HK-2 (cell line): ENCODE measurements at regions not wholly inside any gene's neighbourhood (a gene's known extent, or its start where the extent isn't known, plus 50 kb on each side); places are given as distances from the start of the nearest gene placed in this dataset.

Source experiments
- DNase-seq: peaks from one replicate; pipeline ENCODE4 v3.0.0-alpha.2; 2018; ENCODE audit not compliant: unreplicated experiment

- DNase-seq, result no peak
Observed at GRCh38 chr10:10630782-10631181, 386.9 kb upstream of the CELF2 start.

GRCh38 chr10:10642189-10642588, 375.5 kb upstream of the CELF2 start:
- DNase-seq, result no peak

- DNase-seq, result no peak
Observed at GRCh38 chr10:10642751-10643150, 374.9 kb upstream of the CELF2 start.

GRCh38 chr10:10644008-10644646, 373.5 kb upstream of the CELF2 start:
- no peak for DNase-seq

GRCh38 chr10:10644676-10645385, 372.8 kb upstream of the CELF2 start:
- DNase-seq, result no peak

- DNase-seq, result no peak
Observed at GRCh38 chr10:10647331-10647730, 370.3 kb upstream of the CELF2 start.

- no peak for DNase-seq
Observed at GRCh38 chr10:10657139-10657760, 360.4 kb upstream of the CELF2 start.

GRCh38 chr10:10658172-10658785, 359.4 kb upstream of the CELF2 start:
- no peak for DNase-seq

GRCh38 chr10:10660054-10660453, 357.6 kb upstream of the CELF2 start:
- DNase-seq, result no peak

- DNase-seq, result no peak
Observed at GRCh38 chr10:10661176-10661575, 356.5 kb upstream of the CELF2 start.

GRCh38 chr10:10662716-10663408, 354.8 kb upstream of the CELF2 start:
- no peak for DNase-seq

GRCh38 chr10:10663622-10664021, 354.1 kb upstream of the CELF2 start:
- no peak for DNase-seq

- DNase-seq, result no peak
Observed at GRCh38 chr10:10665750-10666149, 351.9 kb upstream of the CELF2 start.

- no peak for DNase-seq
Observed at GRCh38 chr10:10667466-10667865, 350.2 kb upstream of the CELF2 start.

- DNase-seq, result no peak
Observed at GRCh38 chr10:10676972-10677371, 340.7 kb upstream of the CELF2 start.

- peak; percentile 1 for DNase-seq
Observed at GRCh38 chr10:10677479-10677878, 340.2 kb upstream of the CELF2 start.

GRCh38 chr10:10680496-10680895, 337.2 kb upstream of the CELF2 start:
- DNase-seq, result no peak

GRCh38 chr10:10684972-10685371, 332.7 kb upstream of the CELF2 start:
- no peak for DNase-seq

GRCh38 chr10:10685566-10685965, 332.1 kb upstream of the CELF2 start:
- no peak for DNase-seq

- DNase-seq, result no peak
Observed at GRCh38 chr10:10687751-10688150, 329.9 kb upstream of the CELF2 start.

GRCh38 chr10:10699427-10699826, 318.2 kb upstream of the CELF2 start:
- no peak for DNase-seq

GRCh38 chr10:10701084-10701611, 316.5 kb upstream of the CELF2 start:
- DNase-seq, result no peak
